Right lobe of liver (tissue), 6 donors: ENCODE measurements at regions not wholly inside any gene's neighbourhood (a gene's known extent, or its start where the extent isn't known, plus 50 kb on each side); places are given as distances from the start of the nearest gene placed in this dataset.
A peak's percentile ranks its signal among the peaks of the same experiment; 100 is the strongest.

Experiments used
- ATAC-seq, 4 donors: fragments of 200-7000 bp; cut with Tn5 transposase; one replicate each; pipeline ENCODE4 v1.9.1; 2020; ENCODE audit warnings: mild to moderate bottlenecking in 4 of 4, moderate library complexity in 4 of 4
- DNase-seq, 3 donors: peaks; one replicate each; pipeline ENCODE4 v3.0.0-alpha.2; 2020
- H3K27ac ChIP-seq, 3 donors: fragments of 200-600 bp; one replicate each; pipeline ENCODE4 v1.8.0; 2022
- H3K27me3 ChIP-seq, 2 donors: fragments of 200-600 bp; one replicate each; pipeline ENCODE4 v1.8.0; 2022
- H3K36me3 ChIP-seq, 4 donors: fragments of 200-600 bp; sonication (generic) in 1 of 4; one replicate each; pipeline versions ENCODE4 v1.5.1 to v1.8.0; 2017 to 2022; ENCODE audit warnings: control low read depth in 1 of 4
- H3K4me1 ChIP-seq, 4 donors: fragments of 200-600 bp; sonication (generic) in 1 of 4; one replicate each; pipeline versions ENCODE4 v1.5.1 to v1.8.0; 2017 to 2022; ENCODE audit warnings: control low read depth in 1 of 4
- H3K4me3 ChIP-seq, 3 donors: fragments of 200-600 bp; one replicate each; pipeline ENCODE4 v1.8.0; 2022
- H3K9me3 ChIP-seq, 4 donors: fragments of 200-600 bp; sonication (generic) in 1 of 4; one replicate each; pipeline versions ENCODE4 v1.5.1 to v1.8.0; 2017 to 2022; ENCODE audit warnings: control low read depth in 1 of 4
- POLR2A ChIP-seq: fragments of 450-650 bp; IDR thresholded peaks from one replicate; pipeline ENCODE4 v1.6.1; 2017; ENCODE audit warnings: antibody characterized with exemption, mild to moderate bottlenecking
- WGBS: methylation state at CpG from one replicate; pipeline ENCODE4 v1.1.6; 2018; ENCODE audit warnings: low coverage, low lambda C conversion rate; ENCODE audit not compliant: insufficient coverage; ENCODE audit errors: missing lambda C conversion rate; 5-methylcytosine and 5-hydroxymethylcytosine counted together
- intact Hi-C, 2 donors: fragments of 100-400 bp; cut with DNase I; formaldehyde crosslinking; loops; one replicate each; pipeline versions ENCODE4 v1.11.2 to v1.14.1; 2022
- TF ChIP-seq, protein P1 (sequence below), 4 donors: fragments of 200-600 bp in 3 of 4; fragments of 450-650 bp in 1 of 4; IDR thresholded peaks; one replicate each; pipeline versions ENCODE4 v1.5.1 to v1.8.0; 2016 to 2022; ENCODE audit warnings: antibody characterized with exemption in 4 of 4, mild to moderate bottlenecking in 2 of 4
- donor health status: DM: no; HTN: yes; CAD: no.
- donor health status: DM: no; HTN: no; CAD: no.
- donor health status: DM: no; HTN: no; CAD: no.
- donor health status: DM: no; HTN: yes; CAD: no.
- donor health status: DM: no; HTN: yes; CAD: no.

GRCh38 chr18:61653823-61654551, 238.8 kb downstream of the RNF152 start:
- DNase-seq (no peak), ATAC-seq (peak in 2 of 4 donors; percentile 27 to 32)
- Histone ChIP-seq H3K36me3 (no peaks in the 10 kb centered on the region), H3K4me1 (peaks cover 0 to 29% (median 7%) of the 10 kb centered on the region in 4 donors), H3K27ac (peak overlapping the region in 2 of 3 donors; percentile 46 to 47), H3K27me3 (no peaks in the 10 kb centered on the region), H3K9me3 (no peaks in the 10 kb centered on the region), H3K4me3 (no peak overlapping the region)
- no peak for TF ChIP-seq POLR2A
- TF ChIP-seq, protein P1, sequence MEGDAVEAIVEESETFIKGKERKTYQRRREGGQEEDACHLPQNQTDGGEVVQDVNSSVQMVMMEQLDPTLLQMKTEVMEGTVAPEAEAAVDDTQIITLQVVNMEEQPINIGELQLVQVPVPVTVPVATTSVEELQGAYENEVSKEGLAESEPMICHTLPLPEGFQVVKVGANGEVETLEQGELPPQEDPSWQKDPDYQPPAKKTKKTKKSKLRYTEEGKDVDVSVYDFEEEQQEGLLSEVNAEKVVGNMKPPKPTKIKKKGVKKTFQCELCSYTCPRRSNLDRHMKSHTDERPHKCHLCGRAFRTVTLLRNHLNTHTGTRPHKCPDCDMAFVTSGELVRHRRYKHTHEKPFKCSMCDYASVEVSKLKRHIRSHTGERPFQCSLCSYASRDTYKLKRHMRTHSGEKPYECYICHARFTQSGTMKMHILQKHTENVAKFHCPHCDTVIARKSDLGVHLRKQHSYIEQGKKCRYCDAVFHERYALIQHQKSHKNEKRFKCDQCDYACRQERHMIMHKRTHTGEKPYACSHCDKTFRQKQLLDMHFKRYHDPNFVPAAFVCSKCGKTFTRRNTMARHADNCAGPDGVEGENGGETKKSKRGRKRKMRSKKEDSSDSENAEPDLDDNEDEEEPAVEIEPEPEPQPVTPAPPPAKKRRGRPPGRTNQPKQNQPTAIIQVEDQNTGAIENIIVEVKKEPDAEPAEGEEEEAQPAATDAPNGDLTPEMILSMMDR (IDR thresholded peaks at IDR 0.05): no peak
- intact Hi-C loops: no loop called here
- WGBS: 83% methylated on average over 4 of the region's 4 CpGs

DNA sequence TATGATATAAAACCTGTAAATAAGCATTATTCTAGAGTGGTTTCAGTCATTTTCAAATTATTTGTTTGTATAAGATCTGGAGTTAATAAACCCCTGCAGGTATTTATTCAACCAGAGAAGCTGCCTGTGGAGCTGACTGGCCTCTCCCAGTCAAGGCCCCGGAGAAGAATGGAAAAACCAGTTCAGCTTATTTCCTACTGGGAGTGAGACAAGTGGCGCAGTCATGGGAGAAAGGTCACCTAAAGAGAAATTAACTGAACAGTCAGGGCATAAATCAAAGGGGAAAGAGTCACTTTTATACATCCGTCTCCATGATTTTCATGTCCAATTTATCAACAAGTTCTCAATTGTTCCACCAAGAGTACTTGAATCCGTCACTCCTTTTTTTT, 240.9 kb downstream of the RNF152 start:
- Histone ChIP-seq H3K36me3 (no peaks in the 10 kb centered on the region), H3K27ac (no peak overlapping the region), H3K4me3 (no peak overlapping the region), H3K4me1 (peaks cover 0 to 34% (median 7%) of the 10 kb centered on the region in 4 donors), H3K9me3 (no peaks in the 10 kb centered on the region), H3K27me3 (no peaks in the 10 kb centered on the region)
- WGBS: 92% methylated on average over 4 of the region's 4 CpGs
- no peak for DNase-seq
- TF ChIP-seq, protein P1 (IDR thresholded peaks at IDR 0.05): no peak
- TF ChIP-seq POLR2A: no peak
- no peak for ATAC-seq
- intact Hi-C loops: no loop called here

- Histone ChIP-seq H3K4me3 (no peak overlapping the region), H3K4me1 (peaks cover 0 to 34% (median 7%) of the 10 kb centered on the region in 4 donors), H3K27me3 (no peaks in the 10 kb centered on the region), H3K27ac (peak overlapping the region in 2 of 3 donors; percentile 88 to 94), H3K9me3 (no peaks in the 10 kb centered on the region), H3K36me3 (no peaks in the 10 kb centered on the region)
- no peak for DNase-seq
- intact Hi-C loops: no loop called here
- WGBS: 70% methylated on average over 3 of the region's 3 CpGs
- ATAC-seq: no peak
- TF ChIP-seq, protein P1 (IDR thresholded peaks at IDR 0.05): no peak
- no peak for TF ChIP-seq POLR2A
These were observed 241.5 kb downstream of the RNF152 start for GRCh38 chr18:61651145-61651879.

DNA sequence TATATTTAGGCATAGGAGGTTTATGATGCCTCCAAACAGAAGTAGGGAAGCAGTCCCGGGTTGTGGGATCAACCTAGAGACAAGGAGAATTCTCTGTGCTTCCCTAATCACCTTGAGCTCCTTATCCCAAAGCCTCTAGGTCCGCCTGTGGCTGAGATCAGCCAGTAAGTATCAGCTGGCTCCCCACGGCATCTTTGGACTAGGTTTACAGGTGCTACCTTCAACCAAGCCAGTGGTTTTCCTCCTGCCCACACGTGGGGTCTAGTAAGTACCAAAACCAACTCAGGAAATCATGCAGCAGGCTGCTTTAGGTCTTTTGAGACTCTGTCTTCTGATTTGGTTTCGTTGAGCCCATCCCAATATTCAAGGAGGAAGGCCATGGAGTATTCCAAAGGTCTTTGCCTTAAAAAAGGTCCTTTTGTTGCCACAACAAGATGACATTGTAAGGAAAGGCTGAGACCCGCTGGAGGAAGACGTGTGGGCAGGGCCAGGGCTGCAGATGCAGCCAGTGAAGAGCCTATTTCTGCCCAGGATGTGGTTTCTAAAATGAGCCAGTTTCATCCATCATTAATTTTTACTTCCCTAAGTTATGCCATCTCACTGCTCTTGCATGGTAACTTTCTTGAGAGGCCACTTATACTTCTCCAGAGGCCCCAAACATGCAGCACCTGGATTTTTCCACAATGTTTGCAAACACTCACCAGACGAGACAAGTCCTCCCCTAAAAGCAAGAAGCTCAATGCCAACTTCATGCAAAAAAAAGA, 248.7 kb downstream of the RNF152 start:
- no peaks in the 10 kb centered on the region for H3K9me3 ChIP-seq
- H3K4me1 ChIP-seq: peaks cover 0 to 24% (median under 1%) of the 10 kb centered on the region in 4 donors
- no peaks in the 10 kb centered on the region for H3K27me3 ChIP-seq
- intact Hi-C loops: loop anchor here in 1 of 2 donors (10.0 kb wide), 1 partner anchor 91 kb away; no protein-coding TSS in a partner anchor
- no peaks in the 10 kb centered on the region for H3K36me3 ChIP-seq
- no peak overlapping the region for H3K4me3 ChIP-seq
- H3K27ac ChIP-seq: no peak overlapping the region
- no peak for TF ChIP-seq POLR2A
- TF ChIP-seq, protein P1 (IDR thresholded peaks at IDR 0.05): no peak
- DNase-seq (no peak), ATAC-seq (no peak)
- WGBS: 65% methylated on average over 7 of the region's 8 CpGs
